HG03159 (cell line): ENCODE measurements at regions not wholly inside any gene's neighbourhood (a gene's known extent, or its start where the extent isn't known, plus 50 kb on each side); places are given as distances from the start of the nearest gene placed in this dataset.
"Not testable (repeated sequence)": the region's sequence is repeated elsewhere in the genome, so short reads cannot be mapped to it uniquely, and the experiment has no call there.

Experiments
- ATAC-seq: cut with Tn5 transposase; IDR thresholded peaks from one replicate; pipeline ENCODE4 v1.9.1; 2021; ENCODE audit warnings: mild to moderate bottlenecking, moderate library complexity; ENCODE audit not compliant: unreplicated experiment

DNA sequence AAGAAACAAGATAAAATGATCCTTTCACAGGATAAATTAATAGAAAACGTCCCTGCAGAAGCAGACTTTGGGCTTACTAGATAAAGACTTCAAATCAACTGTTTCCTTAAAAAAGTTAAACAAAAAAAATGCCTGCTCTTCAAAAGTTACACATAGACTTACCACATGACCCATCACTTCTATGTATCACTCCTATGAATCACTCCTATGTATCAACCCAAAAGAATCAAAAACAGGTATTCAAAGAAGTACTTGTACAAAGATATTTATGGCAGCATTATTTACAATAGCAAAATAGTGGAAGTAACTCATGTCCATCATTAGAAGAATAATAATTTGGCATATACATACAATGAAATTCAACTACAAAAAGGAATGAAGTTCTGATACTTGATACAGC lies 56.3 kb upstream of the PRDM9 start:
- no peak for ATAC-seq

DNA sequence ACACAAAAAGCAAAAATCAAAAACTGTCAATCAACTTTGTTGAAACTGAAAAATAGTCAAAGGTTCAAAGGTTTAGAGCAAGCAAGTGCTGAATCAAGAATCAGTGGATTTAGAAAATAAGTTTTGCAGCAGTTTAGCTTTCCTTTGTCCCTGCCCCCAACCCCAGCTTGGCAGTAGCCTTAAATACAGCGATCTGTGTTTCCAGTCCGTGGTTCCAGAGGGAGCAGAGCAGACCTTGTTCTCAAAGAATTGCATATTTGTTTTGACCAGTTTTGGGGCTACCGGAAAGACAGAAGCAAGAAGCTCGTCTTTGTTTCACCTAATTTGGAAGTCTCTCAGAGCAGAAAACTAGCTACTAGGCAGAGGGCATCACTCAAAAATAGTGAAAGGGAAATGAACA lies 57.2 kb upstream of the PRDM9 start:
- no peak for ATAC-seq

DNA sequence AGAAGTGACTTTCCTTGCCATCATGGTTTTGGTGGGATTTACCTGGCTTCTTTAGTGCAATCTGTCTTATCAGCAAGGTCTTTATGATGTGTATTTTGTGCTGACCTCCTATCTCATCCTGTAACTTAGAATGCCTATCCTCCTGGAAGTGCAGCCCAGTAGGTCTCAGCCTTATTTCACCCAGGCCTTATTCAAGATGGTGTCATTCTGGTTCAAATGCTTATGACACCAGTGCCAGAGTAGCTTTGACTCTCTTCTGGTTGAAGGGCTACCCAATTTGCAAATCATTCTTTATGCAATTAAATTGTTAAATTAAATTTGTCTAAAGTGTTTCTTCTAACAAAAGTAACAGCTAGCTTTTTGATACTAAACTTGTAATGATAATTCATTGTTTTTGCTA lies 58.8 kb upstream of the PRDM9 start:
- ATAC-seq = no peak

DNA sequence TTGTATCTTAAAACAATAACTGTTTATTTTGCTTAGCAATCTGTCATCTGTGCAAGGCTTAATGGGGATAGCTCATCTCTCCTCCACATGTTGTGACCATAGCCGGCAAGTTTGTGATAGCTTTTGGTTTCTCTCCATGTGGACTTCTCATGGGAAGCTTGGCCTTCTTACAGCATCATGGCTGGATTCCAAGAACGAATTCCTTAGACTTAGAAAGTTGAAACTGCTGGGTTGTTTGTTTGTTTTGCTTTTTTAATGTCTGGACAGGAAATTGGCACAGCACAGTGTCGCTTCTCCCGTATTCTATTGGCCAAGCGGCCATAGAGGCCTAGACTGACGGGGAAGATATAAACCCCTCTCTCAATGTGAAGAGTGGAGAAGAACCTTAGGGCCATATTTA lies 61.0 kb upstream of the PRDM9 start:
- ATAC-seq = no peak

DNA sequence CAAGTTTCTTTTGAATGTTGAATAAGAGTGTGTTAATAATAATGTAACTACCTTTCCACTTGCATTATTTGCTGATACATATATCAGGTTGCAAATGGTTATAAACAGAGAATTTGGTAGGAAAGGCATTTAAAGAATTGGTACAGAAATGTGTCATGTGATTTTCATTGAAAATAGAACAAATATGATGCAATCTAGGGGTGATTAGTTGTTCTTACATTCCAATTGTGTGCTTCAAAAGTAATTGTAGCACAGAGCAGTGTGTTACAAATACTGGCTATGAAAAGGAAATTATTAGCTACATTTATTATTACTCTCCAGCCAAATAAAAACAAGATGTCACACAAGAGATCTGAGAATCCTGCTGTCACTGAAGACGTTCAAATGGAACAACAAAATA lies 61.8 kb upstream of the PRDM9 start:
- no peak for ATAC-seq

DNA sequence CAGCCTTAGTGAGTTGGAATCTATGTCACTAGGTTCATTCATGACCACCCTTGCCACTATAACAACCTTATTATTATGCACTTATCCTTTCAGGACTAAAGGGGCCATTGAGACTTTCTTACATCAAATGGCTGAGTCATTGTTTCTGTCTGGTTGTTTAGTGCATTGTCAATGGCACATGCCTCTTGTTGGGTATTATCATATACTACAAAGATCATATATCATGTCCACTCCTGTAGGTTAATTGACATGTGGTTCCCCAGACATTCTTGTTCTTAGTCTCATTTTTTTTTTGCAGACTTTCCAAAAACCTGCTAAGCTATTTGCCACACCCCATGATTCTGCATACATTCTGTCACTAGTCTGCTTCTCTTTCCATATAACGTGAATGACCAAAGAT lies 66.7 kb upstream of the PRDM9 start:
- ATAC-seq = no peak

DNA sequence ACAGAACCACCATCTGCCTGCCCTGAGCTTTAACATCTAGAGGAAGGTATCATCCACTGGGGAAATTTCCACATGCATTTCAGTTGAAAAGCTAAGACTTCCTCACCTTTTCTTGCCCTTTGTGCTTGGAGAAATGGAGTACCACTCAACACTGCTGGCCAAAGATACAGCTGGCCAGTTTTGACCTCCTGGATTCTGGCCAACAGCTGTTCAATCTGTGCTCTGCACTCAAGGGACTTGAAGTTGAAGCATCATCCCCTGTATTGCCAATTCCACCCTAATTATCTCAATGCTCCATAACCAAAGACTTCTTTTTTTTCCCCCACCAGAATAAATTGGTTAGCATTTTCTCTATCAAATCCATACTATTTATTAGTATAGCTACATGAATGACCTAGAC lies 70.4 kb upstream of the PRDM9 start:
- ATAC-seq = no peak

DNA sequence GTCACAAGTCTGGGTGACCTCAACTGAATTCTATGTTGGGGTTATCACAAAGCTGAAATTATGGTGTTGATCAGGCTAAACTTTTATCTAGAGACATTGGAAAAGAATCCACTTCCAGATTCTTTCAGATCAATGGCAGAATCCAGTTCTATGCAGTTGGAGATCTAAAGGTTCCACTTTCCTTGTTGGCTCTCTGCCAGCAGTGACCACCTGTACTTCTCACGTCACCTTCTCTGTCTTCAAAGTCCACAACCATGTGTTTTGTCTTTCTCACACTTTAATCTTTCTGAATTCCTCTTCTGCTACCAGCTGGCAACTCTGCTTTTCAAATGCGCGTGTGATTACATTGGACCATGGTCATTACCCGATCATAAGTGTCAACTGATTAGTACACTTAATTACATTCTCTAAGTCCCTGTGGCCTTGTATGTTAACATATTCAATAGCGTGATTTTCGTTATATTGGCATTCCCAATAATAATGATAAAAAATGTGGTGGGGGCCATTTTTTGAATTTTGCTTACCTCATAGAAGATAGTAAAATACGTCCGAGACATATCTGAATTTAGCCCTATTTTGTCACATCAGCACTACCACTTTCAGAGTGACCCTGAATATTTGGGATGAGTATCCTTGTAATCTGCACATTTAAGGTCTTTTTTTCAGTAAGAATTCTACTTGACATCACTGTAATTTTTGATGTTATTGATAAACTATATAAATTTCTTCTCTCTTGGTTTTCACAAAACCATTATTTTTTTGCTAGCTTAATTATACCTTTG lies 73.7 kb upstream of the PRDM9 start:
- no peak for ATAC-seq

DNA sequence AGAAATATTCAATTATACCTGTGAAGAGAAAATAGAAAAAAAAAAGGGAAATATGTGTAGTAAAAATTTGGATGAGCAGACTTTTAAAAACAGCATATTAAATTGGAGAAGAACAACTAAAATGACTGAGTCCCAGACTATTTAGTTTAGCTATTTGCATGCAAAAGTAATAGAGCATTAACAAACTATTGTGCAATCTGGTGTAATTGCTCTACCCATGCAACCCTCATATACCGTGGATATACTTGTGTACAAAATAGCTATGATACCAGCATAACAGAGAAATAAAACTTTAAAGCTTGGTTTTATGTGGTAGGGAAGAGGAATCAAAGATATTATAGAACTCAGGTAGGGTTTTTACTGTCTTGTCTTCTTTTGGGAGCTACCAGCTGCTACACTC lies 78.7 kb upstream of the PRDM9 start:
- no peak for ATAC-seq

DNA sequence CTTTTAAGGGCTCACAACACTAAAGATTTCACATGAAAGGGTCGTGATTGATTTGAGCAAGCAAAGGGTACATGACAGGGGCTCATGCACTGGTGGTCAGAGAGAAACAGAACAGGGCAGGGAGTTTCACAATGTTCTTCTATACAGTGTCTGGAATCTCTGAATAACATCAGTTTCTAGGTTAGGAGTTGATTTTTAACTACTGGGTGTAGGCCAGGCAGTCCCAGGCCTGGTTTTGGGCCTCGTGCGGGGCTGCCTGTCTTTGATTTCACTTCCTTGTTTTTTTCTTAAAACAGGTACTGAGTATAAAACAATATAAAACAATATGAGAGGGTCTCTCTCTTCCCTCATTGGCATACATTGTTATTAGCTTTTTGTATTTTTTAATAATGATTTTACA lies 87.2 kb upstream of the PRDM9 start:
- not testable (repeated sequence) for ATAC-seq

DNA sequence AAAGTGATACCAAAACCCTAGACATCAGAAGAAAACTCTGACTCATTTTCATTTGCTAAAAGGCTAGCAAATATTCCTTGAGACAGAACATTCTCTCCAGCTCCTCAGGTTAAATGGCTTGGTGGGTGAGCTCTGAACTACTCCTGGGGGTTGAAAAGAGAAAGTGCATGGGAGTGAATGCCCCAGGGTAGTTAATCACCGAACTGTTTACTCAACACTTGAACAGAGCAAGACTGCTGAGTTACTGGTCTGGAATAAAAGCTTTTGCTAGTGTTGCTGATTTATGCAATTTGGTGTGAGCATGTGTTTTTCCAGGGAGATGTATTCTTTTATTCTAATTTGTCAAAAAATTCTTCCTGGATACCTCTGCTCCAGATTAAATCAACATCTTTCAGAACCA lies 88.3 kb upstream of the PRDM9 start:
- no peak for ATAC-seq

DNA sequence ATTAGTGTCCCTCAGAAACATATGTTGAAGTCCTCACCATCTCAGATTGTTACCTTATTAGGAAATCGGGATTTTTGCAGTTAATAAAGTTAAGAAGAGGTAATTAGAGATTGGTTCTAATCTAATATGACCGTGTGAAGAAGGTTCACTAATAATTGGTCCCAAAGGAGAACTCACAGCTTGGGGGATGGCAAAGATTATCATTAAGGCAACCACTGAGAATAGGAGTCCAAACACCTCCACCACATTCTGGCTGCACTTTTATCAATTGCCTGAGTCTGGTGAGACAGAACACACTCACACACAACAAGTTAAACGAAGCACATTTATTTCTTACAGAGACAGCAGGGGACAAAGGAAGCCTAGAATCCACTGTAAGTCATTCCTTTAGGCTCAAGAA lies 94.9 kb upstream of the PRDM9 start:
- ATAC-seq = no peak

DNA sequence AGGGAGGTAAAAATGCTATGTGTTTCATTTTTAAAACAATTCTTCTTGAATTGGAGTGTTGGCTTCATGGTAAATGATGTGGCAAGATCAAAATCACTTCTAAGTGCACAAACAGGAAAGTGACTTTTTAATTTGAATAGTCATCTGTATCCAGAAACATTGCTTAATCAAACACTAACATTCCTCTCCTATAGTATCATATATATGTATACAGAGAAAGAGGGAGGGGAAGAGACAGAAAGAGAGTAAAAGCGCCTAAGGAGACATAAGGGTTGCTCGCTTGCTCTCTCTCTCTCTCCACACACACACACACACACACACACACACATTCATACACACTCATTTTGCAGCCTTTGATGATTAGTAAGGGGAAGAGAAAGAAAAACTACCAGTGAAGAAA lies 95.4 kb upstream of the PRDM9 start:
- no peak for ATAC-seq

DNA sequence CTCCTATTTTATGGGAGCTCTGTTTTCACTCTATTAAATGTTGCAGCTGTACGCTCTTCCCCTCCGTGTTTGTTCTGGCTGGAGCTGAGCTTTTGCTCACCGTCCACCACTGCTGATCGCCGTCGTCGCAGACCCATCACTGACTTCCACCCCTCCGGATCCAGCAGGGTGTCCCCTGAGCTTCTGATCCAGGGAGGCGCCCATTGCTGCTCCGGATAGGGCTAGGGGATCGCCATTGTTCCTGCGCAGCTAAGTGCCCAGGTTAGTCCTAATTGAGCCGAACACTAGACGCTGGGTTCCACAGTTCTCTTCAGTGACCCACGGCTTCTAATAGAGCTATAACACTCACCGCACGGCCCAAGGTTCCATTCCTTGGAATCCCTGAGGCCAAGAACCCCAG lies 96.2 kb upstream of the PRDM9 start:
- ATAC-seq = no peak

DNA sequence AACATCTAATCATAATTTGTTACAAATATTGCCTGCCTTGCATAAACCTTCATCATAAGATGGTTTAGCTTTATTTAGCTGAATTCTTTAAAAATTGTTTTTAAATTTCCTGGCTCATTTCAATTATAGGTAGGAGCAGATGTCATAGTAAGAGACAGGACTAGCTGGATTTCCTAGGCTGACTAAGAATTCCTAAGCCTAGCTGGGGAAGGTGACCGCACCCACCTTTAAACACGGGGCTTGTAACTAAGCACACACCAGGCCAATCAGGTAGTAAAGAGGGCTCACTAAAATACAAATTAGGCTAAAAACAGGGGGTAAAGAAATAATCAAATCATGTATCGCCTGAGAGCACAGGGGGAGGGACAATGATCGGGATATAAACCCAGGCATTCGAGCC lies 96.6 kb upstream of the PRDM9 start:
- not testable (repeated sequence) for ATAC-seq

DNA sequence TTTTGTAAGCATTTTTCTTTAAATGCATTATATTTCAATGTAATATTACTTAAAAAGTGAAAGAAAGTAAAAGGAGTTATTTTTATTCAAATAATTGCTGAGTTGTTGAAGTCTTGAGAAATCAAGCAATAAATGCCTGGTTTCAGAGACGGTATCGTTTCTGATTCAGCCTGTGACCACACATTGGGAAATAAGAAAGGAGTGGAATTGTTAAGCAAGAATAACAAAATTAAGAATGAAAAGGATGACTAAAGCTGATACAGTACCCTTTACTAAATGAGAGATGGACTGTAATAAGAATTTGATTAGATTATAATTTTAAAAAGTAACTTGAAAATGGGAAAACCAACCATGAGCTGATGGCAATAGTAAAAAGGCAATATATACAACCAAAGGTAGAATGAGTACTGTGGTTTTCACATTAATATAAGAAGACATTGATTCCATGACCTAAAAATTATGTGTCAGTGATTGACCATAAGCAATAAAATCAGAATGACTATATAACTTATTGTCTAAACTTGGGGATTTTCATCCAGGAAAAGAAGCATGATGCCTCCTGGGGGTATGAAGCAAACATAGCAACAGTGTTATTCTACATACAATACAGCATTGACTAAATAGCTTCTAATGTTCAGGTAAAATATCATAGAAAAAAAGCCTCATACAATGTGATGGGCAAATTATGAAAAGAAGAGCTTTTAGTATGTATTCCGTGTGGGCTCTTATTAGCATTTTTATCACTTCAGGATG lies 101.9 kb upstream of the PRDM9 start:
- ATAC-seq = no peak

DNA sequence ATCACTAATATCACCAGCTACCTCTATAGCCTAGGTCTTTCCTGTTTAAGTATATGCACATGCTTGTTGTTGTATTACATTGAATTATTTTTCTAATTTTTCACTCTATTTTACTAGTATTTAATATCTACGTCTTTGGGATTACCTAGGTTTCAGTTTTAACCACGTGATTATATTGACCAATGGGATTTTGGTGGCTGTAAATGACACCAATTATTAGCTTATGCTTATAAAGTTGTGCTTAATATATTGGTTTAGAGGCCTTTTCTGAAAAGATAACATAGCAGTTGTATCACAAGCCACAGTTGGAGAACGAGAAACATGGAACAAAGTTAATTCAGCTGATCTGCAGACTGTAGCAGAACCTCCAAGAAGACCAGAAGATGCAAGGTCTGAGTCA lies 104.8 kb upstream of the PRDM9 start:
- ATAC-seq = no peak

DNA sequence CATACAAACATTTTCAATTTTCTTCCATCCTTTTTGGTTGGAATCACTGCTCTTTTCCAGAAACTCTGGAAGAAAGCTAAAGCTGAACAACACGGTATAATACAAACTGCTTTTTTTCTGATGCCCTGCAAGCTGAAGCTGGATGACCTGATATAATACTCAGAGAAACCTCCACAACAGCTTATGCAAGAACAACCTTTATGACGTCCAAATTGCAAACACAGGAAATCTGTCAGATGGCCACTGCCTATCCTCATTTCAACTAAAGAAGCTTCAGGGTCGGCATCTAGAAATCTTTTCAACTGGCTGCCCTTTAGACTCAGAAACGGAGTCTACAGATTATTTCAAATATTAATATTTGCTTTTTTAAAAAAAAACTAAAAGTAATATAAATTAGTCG lies 106.5 kb upstream of the PRDM9 start:
- ATAC-seq = no peak

DNA sequence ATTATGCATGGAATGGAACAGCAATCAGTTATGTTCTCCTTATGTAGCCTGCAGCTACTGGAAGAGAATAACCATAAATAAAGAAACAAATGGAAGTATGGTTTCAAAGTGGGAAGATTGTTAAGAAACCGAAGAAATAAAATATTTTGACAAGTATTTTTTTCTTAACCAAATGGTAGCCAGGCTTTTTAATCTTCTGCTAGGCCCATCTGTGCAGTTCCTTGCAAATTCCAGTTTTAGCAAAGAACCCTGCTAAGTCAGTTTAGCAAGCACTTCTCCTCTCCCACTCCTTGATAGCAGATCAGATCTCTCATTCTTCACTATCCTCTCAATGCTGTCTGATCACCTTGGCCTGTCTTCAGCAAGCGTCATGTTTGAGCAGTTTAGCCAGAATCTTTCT lies 111.1 kb upstream of the PRDM9 start:
- no peak for ATAC-seq

DNA sequence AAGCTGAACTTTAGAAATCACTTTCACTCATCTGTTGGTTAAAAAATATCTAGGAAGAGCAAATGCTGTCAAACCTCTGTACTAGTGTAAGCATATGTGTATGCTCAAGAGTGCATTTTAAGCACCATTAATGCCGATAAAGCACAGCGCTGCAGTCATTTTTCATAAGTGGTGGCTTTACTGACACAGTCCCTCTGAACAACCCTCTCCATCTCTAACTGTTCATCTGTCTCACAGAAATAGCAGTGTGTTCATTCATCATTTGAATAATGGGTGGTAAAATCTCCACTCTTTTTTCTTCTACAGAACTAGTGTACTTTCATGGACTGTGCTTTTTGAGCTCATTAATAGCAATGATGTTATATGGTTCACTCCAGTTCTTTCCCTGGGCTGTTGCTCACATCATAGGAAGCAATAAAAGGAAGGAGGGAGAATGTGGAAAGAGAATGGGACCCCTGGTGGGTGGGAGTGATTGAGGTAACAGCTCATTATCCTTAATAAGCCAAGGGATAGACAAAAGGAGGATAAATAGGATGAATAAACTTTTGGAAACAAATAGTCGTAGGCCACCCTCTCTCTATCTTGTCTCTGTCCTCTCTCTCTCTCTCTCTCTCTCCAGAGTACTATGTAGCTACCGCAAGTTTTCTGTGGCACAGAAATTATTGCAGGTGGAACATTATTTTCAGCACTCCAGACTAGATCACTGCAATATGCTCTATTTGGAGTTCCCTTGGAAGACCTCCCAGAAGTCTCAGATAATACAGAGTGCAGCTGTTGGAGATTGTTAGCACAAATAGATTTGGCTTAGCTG lies 117.9 kb upstream of the PRDM9 start:
- no peak for ATAC-seq

DNA sequence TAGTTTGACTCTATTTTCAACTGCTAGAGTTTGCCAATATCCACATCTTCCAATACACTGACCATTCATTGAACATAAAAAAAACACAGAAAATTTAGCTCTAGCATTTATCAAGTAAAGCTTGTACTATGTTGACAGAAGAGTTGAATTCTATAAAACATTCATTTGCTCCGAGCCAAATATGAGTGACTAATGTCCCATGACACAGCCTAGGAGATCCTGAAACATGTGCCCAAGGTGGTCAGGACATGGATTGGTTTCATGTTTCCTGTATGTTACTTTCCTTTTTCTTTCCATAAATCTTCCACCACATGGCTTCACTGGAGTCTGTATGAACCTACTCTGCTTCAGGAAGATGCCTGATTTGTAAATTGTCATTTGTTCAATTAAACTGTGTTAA lies 122.4 kb upstream of the PRDM9 start:
- no peak for ATAC-seq

DNA sequence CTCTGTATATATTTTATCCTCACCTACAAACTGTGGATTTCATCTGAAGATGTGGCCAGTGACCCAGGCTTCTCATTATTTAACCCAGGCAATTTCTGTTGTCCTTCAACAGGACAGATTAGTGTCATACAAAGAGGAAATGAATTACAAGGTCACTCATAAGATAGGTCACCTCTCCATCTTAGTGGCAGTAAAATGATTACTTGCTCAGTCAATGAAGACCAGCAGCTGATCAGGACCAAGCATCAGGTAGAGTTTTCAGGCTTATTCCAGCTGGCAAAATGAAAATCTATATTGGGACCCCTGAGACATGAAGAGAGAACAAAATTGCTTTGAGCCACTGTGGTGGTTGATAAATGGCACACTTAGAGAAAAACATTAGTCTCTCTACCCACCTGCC lies 135.2 kb upstream of the PRDM9 start:
- no peak for ATAC-seq
